ENCODE measurements at regions not wholly inside any gene's neighbourhood (a gene's known extent, or its start where the extent isn't known, plus 50 kb on each side); places are given as distances from the start of the nearest gene placed in this dataset.

DNA sequence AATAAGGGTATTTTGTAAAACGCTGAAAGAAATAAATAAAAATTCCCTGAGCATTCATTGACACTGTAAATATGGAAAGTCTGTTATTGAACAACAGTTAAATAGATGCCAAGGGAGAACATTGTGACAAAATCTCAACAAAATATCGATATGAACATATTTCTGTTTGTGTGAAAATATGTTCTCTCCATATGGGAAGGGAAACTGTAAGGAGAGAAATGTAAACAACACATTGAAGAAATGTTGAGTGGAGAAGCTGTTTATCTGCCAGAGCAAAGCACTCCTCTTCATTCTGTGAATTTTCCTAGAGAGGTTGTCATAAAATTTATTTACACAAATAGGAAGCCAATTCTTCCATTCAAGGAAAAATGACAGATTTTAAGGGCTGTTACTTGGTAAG, 57.1 kb upstream of the EOMES start:
- H3K36me3 ChIP-seq (ENCODE audit: control insufficient read depth in 1 of 2, insufficient read depth in 2 of 2, low read length in 1 of 2) = no peaks in the 10 kb centered on the region
- ATAC-seq (ENCODE audit: low FRiP score) = no peak
- WGBS, 2 donors = 66 to 77% methylated on average over 2 of the region's 2 CpGs
- H3K27ac ChIP-seq (ENCODE audit: low read depth in 1 of 2, low read length in 2 of 2) = no peak overlapping the region
- no peak overlapping the region for H3K4me3 ChIP-seq (ENCODE audit: low read length in 2 of 2)
- no peaks in the 10 kb centered on the region for H3K4me1 ChIP-seq (ENCODE audit: control insufficient read depth in 1 of 2, insufficient read depth in 2 of 2, low read length in 2 of 2)
- no peaks in the 10 kb centered on the region for H3K9me3 ChIP-seq (ENCODE audit: control insufficient read depth, low read length)
- intact Hi-C loops (cut with DNase I) = no loop called here
- no peaks in the 10 kb centered on the region for H3K27me3 ChIP-seq (ENCODE audit: control insufficient read depth in 1 of 2, insufficient read depth in 2 of 2, low read length in 1 of 2)
- no peak for DNase-seq

DNA sequence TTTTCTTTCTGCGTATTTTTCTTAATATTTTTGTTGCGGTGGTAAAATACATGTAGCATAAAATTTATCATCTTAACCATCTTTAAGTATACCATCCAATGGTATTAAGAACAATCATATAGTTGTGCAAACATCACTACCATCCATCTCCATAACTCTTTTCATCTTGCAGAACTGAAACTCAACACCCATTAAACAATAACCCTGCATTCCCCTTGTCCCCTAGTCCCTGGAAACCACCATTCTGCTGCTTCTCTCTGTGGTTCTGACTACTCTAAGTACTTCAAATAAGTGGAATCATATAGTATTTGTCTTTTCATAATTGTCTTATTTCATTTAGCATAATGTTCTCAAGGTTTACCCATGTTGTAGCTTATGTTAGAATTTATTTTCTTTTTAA, 67.3 kb upstream of the EOMES start:
- Histone ChIP-seq H3K36me3 (ENCODE audit: control insufficient read depth in 1 of 2, insufficient read depth in 2 of 2, low read length in 1 of 2) (no peaks in the 10 kb centered on the region), H3K9me3 (ENCODE audit: control insufficient read depth, low read length) (peaks cover 1% of the 10 kb centered on the region), H3K27ac (ENCODE audit: low read depth in 1 of 2, low read length in 2 of 2) (no peak overlapping the region), H3K27me3 (ENCODE audit: control insufficient read depth in 1 of 2, insufficient read depth in 2 of 2, low read length in 1 of 2) (no peaks in the 10 kb centered on the region), H3K4me1 (ENCODE audit: control insufficient read depth in 1 of 2, insufficient read depth in 2 of 2, low read length in 2 of 2) (no peaks in the 10 kb centered on the region), H3K4me3 (ENCODE audit: low read length in 2 of 2) (no peak overlapping the region)
- intact Hi-C loops (cut with DNase I) = no loop called here
- ATAC-seq (ENCODE audit: low FRiP score) (no peak), DNase-seq (no peak)
- WGBS, 2 donors = 95 to 97% methylated on average over 2 of the region's 2 CpGs

- no peak overlapping the region for H3K27ac ChIP-seq (ENCODE audit: low read depth in 1 of 2, low read length in 2 of 2)
- 71 to 82% methylated on average over 2 of the region's 2 CpGs for WGBS, 2 donors
- H3K4me1 ChIP-seq (ENCODE audit: control insufficient read depth in 1 of 2, insufficient read depth in 2 of 2, low read length in 2 of 2) = no peaks in the 10 kb centered on the region
- H3K4me3 ChIP-seq (ENCODE audit: low read length in 2 of 2) = no peak overlapping the region
- ATAC-seq (ENCODE audit: low FRiP score) (no peak), DNase-seq (no peak)
- intact Hi-C loops (cut with DNase I) = no loop called here
- H3K36me3 ChIP-seq (ENCODE audit: control insufficient read depth in 1 of 2, insufficient read depth in 2 of 2, low read length in 1 of 2) = no peaks in the 10 kb centered on the region
- H3K9me3 ChIP-seq (ENCODE audit: control insufficient read depth, low read length) = peaks cover 1% of the 10 kb centered on the region
- no peaks in the 10 kb centered on the region for H3K27me3 ChIP-seq (ENCODE audit: control insufficient read depth in 1 of 2, insufficient read depth in 2 of 2, low read length in 1 of 2)
Observed at GRCh38 chr3:27791956-27792355, 69.8 kb upstream of the EOMES start.

DNA sequence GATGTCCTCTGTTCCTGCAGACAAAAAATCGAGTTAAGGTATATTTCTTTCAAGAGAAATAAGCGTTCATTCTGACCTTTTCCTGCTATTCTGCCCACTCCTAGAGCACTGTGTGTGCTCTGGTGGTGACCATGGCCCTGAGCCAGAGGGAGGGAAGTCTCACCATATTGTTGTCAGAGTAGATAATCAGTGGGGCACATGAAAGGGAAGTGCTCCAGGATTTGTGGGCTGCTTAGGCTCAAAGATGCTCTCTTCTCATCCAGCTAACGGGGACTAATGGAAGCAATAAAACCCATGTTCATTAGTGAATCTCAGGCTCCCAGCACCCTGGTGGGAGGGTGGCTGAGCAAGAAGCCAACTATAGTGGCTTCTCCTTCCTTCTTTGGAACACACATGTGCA, 70.7 kb upstream of the EOMES start:
- ATAC-seq (ENCODE audit: low FRiP score) = peak; percentile 33
- no peak overlapping the region for H3K4me3 ChIP-seq (ENCODE audit: low read length in 2 of 2)
- H3K36me3 ChIP-seq (ENCODE audit: control insufficient read depth in 1 of 2, insufficient read depth in 2 of 2, low read length in 1 of 2) = no peaks in the 10 kb centered on the region
- DNase-seq = no peak
- H3K9me3 ChIP-seq (ENCODE audit: control insufficient read depth, low read length) = peaks cover 1% of the 10 kb centered on the region
- no peak overlapping the region for H3K27ac ChIP-seq (ENCODE audit: low read depth in 1 of 2, low read length in 2 of 2)
- 80 to 82% methylated on average over 3 of the region's 3 CpGs for WGBS, 2 donors
- H3K27me3 ChIP-seq (ENCODE audit: control insufficient read depth in 1 of 2, insufficient read depth in 2 of 2, low read length in 1 of 2) = no peaks in the 10 kb centered on the region
- no peaks in the 10 kb centered on the region for H3K4me1 ChIP-seq (ENCODE audit: control insufficient read depth in 1 of 2, insufficient read depth in 2 of 2, low read length in 2 of 2)
- intact Hi-C loops (cut with DNase I) = no loop called here

- H3K27ac ChIP-seq (ENCODE audit: low read depth in 1 of 2, low read length in 2 of 2) = no peak overlapping the region
- 91 to 93% methylated on average over 4 of the region's 4 CpGs for WGBS, 2 donors
- DNase-seq (no peak), ATAC-seq (ENCODE audit: low FRiP score) (no peak)
- H3K9me3 ChIP-seq (ENCODE audit: control insufficient read depth, low read length) = peaks cover 1% of the 10 kb centered on the region
- H3K4me3 ChIP-seq (ENCODE audit: low read length in 2 of 2) = no peak overlapping the region
- no peaks in the 10 kb centered on the region for H3K4me1 ChIP-seq (ENCODE audit: control insufficient read depth in 1 of 2, insufficient read depth in 2 of 2, low read length in 2 of 2)
- no peaks in the 10 kb centered on the region for H3K36me3 ChIP-seq (ENCODE audit: control insufficient read depth in 1 of 2, insufficient read depth in 2 of 2, low read length in 1 of 2)
- intact Hi-C loops (cut with DNase I) = no loop called here
- H3K27me3 ChIP-seq (ENCODE audit: control insufficient read depth in 1 of 2, insufficient read depth in 2 of 2, low read length in 1 of 2) = no peaks in the 10 kb centered on the region
Observed at GRCh38 chr3:27794211-27794610, 72.1 kb upstream of the EOMES start.

GRCh38 chr3:27796365-27796875, 74.3 kb upstream of the EOMES start:
- ATAC-seq (ENCODE audit: low FRiP score) (no peak), DNase-seq (no peak)
- H3K4me1 ChIP-seq (ENCODE audit: control insufficient read depth in 1 of 2, insufficient read depth in 2 of 2, low read length in 2 of 2) = no peaks in the 10 kb centered on the region
- intact Hi-C loops (cut with DNase I) = no loop called here
- H3K4me3 ChIP-seq (ENCODE audit: low read length in 2 of 2) = no peak overlapping the region
- H3K27ac ChIP-seq (ENCODE audit: low read depth in 1 of 2, low read length in 2 of 2) = no peak overlapping the region
- no peaks in the 10 kb centered on the region for H3K27me3 ChIP-seq (ENCODE audit: control insufficient read depth in 1 of 2, insufficient read depth in 2 of 2, low read length in 1 of 2)
- H3K36me3 ChIP-seq (ENCODE audit: control insufficient read depth in 1 of 2, insufficient read depth in 2 of 2, low read length in 1 of 2) = no peaks in the 10 kb centered on the region
- H3K9me3 ChIP-seq (ENCODE audit: control insufficient read depth, low read length) = peaks cover 1% of the 10 kb centered on the region
- 90 to 95% methylated on average over 4 of the region's 4 CpGs for WGBS, 2 donors

- no peak for DNase-seq
- 60 to 71% methylated on average over 6 of the region's 6 CpGs for WGBS, 2 donors
- H3K9me3 ChIP-seq (ENCODE audit: control insufficient read depth, low read length) = peaks cover 1% of the 10 kb centered on the region
- H3K4me3 ChIP-seq (ENCODE audit: low read length in 2 of 2) = no peak overlapping the region
- intact Hi-C loops (cut with DNase I) = no loop called here
- no peak overlapping the region for H3K27ac ChIP-seq (ENCODE audit: low read depth in 1 of 2, low read length in 2 of 2)
- no peaks in the 10 kb centered on the region for H3K36me3 ChIP-seq (ENCODE audit: control insufficient read depth in 1 of 2, insufficient read depth in 2 of 2, low read length in 1 of 2)
- H3K27me3 ChIP-seq (ENCODE audit: control insufficient read depth in 1 of 2, insufficient read depth in 2 of 2, low read length in 1 of 2) = no peaks in the 10 kb centered on the region
- ATAC-seq (ENCODE audit: low FRiP score) = no peak
- no peaks in the 10 kb centered on the region for H3K4me1 ChIP-seq (ENCODE audit: control insufficient read depth in 1 of 2, insufficient read depth in 2 of 2, low read length in 2 of 2)
Observed at GRCh38 chr3:27797773-27798172, 75.7 kb upstream of the EOMES start.

GRCh38 chr3:27800261-27800660, 78.1 kb upstream of the EOMES start:
- ATAC-seq (ENCODE audit: low FRiP score) (no peak), DNase-seq (no peak)
- WGBS, 2 donors = 74 to 81% methylated on average over 3 of the region's 3 CpGs
- H3K4me3 ChIP-seq (ENCODE audit: low read length in 2 of 2) = no peak overlapping the region
- H3K36me3 ChIP-seq (ENCODE audit: control insufficient read depth in 1 of 2, insufficient read depth in 2 of 2, low read length in 1 of 2) = no peaks in the 10 kb centered on the region
- no peaks in the 10 kb centered on the region for H3K4me1 ChIP-seq (ENCODE audit: control insufficient read depth in 1 of 2, insufficient read depth in 2 of 2, low read length in 2 of 2)
- H3K9me3 ChIP-seq (ENCODE audit: control insufficient read depth, low read length) = no peaks in the 10 kb centered on the region
- no peaks in the 10 kb centered on the region for H3K27me3 ChIP-seq (ENCODE audit: control insufficient read depth in 1 of 2, insufficient read depth in 2 of 2, low read length in 1 of 2)
- intact Hi-C loops (cut with DNase I) = no loop called here
- no peak overlapping the region for H3K27ac ChIP-seq (ENCODE audit: low read depth in 1 of 2, low read length in 2 of 2)

- Histone ChIP-seq H3K27me3 (ENCODE audit: control insufficient read depth in 1 of 2, insufficient read depth in 2 of 2, low read length in 1 of 2) (no peaks in the 10 kb centered on the region), H3K9me3 (ENCODE audit: control insufficient read depth, low read length) (no peaks in the 10 kb centered on the region), H3K27ac (ENCODE audit: low read depth in 1 of 2, low read length in 2 of 2) (no peak overlapping the region), H3K4me3 (ENCODE audit: low read length in 2 of 2) (no peak overlapping the region), H3K36me3 (ENCODE audit: control insufficient read depth in 1 of 2, insufficient read depth in 2 of 2, low read length in 1 of 2) (no peaks in the 10 kb centered on the region), H3K4me1 (ENCODE audit: control insufficient read depth in 1 of 2, insufficient read depth in 2 of 2, low read length in 2 of 2) (no peaks in the 10 kb centered on the region)
- intact Hi-C loops (cut with DNase I) = no loop called here
- no peak for DNase-seq
- 95 to 96% methylated on average over 2 of the region's 2 CpGs for WGBS, 2 donors
- no peak for ATAC-seq (ENCODE audit: low FRiP score)
Observed at GRCh38 chr3:27802425-27802824, 80.3 kb upstream of the EOMES start.

Data from aorta (tissue), 5 donors.